ENCODE measurements at regions not wholly inside any gene's neighbourhood (a gene's known extent, or its start where the extent isn't known, plus 50 kb on each side); places are given as distances from the start of the nearest gene placed in this dataset.

- DNase-seq: no peak
These were observed 1025.2 kb upstream of the GOT2 start for GRCh38 chr16:59759296-59759695.

DNA sequence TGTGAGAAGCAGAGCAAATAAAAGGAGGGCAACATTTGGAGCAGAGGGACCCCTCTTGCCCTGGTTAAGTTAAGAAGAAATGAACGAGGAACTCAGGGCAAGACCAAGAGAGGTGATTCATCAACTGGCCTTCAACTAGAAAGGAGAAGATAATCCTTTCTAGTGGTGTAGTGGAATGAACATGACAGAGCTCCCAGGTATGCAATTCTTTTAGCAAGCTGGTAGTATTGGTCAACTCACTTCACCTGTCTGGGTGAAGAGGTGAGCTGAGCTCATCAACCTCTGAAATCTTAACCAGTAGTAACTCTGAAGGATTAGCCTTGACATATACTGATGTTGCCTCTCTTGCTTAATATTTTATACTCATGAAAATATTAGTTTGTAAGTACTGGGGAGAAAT is 1024.7 kb upstream of the GOT2 start:
- DNase-seq: no peak

- no peak for DNase-seq
These were observed 1020.7 kb upstream of the GOT2 start for GRCh38 chr16:59754854-59755253.

GRCh38 chr16:59749662-59750336 is 1015.7 kb upstream of the GOT2 start:
- DNase-seq: no peak

DNA sequence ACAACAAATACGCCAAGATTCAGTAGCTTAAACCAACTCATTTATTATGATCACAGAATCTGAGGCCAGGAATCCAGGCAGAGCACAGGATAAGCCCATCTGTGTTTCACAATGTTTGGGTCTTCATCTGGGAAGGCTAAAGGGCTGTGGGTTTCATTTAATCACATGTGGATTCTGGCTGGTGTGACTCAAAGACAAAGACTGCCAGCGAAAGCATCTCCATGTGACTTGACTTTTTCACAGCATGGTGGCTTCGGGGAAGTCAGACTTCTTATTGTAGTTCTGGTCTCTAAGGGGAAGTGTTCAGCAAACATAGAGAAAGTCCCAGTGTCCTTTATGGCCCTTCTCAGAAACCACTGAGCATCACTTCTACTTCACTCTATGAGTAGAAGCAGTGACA is 1014.4 kb upstream of the GOT2 start:
- DNase-seq: no peak

DNA sequence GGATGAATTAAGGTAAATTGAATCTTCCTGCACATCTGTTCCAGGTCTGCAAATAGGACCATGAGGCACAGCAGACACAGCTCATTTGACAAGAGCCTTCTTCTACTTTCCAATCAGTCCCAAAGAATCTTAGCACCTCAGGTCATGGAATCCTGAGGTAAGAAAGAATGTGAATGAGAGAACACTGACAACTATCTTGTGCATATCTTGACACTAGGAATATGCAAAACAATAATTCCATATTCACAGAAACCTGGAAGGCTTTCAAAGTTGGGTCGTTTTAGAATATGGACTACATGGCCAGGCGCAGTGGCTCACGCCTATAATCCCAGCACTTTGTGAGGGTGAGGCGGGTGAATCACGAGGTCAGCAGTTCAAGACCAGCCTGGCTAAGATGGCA is 1009.4 kb upstream of the GOT2 start:
- DNase-seq: no peak

DNA sequence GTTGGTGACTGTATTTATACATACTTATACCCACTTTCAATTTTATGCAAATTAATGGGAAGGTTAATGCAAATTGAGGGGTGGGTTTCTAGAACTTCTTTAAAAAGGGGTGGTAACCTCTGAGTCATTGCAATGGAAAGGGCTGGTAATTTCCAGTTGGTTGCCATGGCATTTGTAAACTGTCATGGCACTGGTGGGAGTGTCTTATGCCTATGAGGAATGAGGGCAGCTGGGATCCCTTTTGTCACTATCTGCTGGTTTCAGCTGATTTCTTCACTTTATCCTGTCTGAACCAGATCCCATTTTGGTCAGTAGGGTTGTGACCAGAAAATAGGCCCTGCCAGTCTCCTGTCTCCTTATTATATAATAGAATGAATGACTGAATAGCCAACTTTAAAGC is 1006.7 kb upstream of the GOT2 start:
- DNase-seq: no peak

GRCh38 chr16:59737274-59737673 is 1003.2 kb upstream of the GOT2 start:
- no peak for DNase-seq

DNA sequence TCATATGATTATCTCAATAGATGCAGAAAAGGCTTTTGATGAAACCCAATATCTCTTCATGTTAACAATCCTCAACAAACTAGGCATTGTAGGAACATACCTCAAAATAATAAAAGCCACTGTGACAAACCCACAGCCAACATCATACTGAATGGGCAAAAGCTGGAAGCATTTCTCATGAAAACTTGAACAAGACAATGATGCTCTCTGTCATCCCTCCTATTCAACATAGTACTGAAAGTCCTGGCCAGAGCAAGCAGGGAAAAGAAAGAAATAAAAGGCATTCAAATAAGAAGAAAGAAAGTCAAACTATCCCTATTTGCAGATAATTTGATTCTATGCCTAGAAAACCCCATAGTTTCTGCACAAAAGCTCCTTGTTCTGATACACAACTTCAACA is 999.2 kb upstream of the GOT2 start:
- no peak for DNase-seq

DNA sequence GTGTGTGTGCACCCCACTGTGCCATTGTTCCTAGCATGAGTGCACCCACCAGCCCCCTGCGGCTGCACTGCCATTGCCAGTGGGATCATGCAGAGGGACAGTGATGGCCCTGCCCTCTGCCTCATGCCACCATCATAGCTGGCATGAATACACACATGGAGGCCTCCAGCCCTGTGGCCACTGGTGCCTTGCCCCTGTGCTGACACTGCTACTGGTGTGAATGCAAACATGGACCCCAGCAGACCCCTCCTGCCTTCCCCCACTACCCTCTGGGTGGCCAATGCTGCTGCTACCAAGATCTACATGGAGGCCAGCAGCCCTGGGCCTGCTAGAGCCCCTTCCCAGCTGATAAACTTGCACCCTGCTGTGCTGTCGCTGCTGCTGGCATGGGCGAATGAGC is 995.5 kb upstream of the GOT2 start:
- no peak for DNase-seq

GRCh38 chr16:59719121-59719520 is 985.0 kb upstream of the GOT2 start:
- DNase-seq: no peak

DNA sequence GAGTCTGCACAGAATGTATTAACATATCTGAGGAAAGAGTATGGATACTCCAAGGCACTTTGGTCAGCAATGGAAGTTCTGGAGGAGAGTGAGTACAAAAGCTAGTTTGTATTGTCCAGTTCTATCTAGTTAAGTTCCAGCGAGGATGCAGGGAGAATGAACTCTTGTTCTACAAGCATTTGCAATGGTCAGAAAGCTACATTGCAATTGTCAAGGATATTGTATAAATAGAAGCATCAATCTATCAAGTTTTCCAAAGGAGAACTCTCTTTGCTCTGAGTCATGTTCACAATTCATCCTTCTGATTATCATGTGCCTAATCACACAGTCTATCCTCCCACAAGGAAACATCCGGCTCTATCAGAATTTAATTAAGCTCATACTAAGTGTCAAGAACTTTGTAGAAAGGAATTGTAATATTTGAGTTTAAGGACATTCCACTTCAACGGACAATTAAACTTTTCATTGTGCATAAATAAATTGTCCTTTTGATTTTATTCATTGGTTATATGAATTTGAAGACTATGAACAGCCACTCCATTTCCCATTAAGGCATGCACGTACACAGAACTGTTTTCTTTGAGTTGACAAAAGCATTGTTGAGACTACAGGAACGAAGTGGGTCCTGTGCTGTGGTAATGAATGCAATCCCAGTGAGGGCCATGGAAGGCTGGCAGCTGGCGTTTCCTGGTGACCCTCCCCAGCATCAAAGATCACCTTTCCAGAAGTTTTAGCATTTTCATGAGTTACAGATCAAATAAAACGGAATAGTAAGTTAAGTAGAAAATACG is 973.5 kb upstream of the GOT2 start:
- DNase-seq: no peak

- no peak for DNase-seq
These were observed 968.1 kb upstream of the GOT2 start for GRCh38 chr16:59701963-59702930.

- DNase-seq: no peak
These were observed 965.7 kb upstream of the GOT2 start for GRCh38 chr16:59699786-59700185.

- no peak for DNase-seq
These were observed 964.4 kb upstream of the GOT2 start for GRCh38 chr16:59698346-59699020.

- DNase-seq: no peak
These were observed 963.6 kb upstream of the GOT2 start for GRCh38 chr16:59697761-59698160.

DNA sequence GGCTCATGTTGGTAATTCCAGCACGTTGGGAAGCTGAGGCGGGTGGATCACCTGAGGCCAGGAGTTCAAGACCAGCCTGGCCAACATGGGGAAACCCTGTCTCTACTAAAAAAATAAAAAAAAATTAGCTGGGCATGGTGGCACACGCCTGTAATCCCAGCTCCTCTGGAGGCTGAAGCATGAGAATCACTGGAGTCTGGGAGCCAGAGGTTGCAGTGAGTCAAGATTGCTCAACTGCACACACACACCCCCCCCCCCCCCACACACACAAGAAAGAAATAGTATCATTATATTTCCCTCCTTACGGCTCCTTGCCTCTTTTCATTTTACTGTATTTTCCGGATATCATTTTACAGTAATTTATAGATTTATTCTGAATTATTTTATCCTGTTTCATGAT is 963.1 kb upstream of the GOT2 start:
- no peak for DNase-seq

DNA sequence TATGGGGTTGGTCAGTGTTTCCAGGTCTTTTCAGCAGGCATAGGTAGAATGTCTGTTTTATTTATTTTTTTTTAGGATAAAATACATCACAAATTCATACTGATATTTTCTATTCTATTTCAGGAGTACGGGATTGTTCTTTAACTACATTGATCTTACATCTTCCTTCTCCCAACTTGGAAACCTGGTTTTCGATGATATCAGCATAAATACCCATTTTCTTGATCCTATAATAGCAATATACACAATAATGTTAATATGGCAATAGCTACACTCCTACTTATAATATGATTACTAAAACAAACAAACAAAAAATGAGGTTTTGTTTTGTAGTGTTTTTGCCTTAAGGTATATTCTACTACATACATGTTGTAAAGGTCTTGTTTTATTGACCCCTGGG is 962.4 kb upstream of the GOT2 start:
- DNase-seq: no peak

GRCh38 chr16:59690216-59690615 is 956.1 kb upstream of the GOT2 start:
- no peak for DNase-seq

GRCh38 chr16:59688006-59688405 is 953.9 kb upstream of the GOT2 start:
- DNase-seq: no peak

DNA sequence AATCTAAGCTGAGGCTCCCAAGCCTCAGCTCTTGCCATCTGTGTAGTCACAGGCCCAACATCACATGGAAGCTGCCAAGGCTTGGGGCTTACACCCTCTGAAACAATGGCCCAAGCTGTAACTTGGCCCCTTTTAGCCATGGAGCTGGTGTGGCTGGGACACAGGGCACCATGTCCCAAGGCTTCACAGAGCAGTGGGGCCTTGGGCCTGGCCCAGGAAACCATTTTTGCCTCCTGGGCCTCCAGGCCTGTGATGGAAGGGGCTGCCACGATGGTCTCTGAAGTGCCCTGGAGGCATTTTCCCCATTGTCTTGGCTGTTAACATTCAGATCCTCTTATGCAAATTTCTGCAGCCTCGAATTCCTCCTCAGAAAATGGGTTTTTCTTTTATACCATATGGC is 952.3 kb upstream of the GOT2 start:
- no peak for DNase-seq

GRCh38 chr16:59684911-59685310 is 950.8 kb upstream of the GOT2 start:
- DNase-seq: no peak

DNA sequence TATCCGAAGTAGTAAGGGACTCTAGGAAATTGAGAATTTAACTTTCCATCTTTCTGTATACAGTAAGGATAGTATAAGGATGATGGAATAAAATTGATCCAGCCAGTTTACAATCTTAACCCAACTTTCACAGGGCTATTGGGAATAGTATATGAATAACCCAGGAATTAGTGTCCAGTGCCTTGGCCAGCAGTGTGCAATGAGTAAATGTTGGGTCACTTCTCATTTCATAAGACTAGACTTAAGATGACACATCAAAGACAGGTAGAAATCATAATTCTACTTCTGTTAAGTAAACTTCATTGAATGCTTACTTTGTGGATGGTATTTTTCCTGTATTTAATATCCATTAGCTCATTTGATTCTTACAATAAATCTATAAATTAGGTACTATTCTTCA is 949.6 kb upstream of the GOT2 start:
- no peak for DNase-seq

Data from activated CD4-positive, alpha-beta T cell treated with anti-CD3 and anti-CD28 coated beads for 4 hours (primary cell).